GM10266 (cell line): ENCODE measurements at regions not wholly inside any gene's neighbourhood (a gene's known extent, or its start where the extent isn't known, plus 50 kb on each side); places are given as distances from the start of the nearest gene placed in this dataset.

ENCODE experiments used
- DNase-seq: peaks from one replicate; pipeline ENCODE4 v3.0.0; 2012; ENCODE audit errors: extremely low spot score
- TF ChIP-seq, protein P1 (sequence below): IDR thresholded peaks from 2 replicates; pipeline ENCODE4 v1.5.1; 2012; ENCODE audit warnings: mild to moderate bottlenecking, low read depth; ENCODE audit not compliant: control insufficient read depth, insufficient read depth; ENCODE audit errors: missing control alignments

DNA sequence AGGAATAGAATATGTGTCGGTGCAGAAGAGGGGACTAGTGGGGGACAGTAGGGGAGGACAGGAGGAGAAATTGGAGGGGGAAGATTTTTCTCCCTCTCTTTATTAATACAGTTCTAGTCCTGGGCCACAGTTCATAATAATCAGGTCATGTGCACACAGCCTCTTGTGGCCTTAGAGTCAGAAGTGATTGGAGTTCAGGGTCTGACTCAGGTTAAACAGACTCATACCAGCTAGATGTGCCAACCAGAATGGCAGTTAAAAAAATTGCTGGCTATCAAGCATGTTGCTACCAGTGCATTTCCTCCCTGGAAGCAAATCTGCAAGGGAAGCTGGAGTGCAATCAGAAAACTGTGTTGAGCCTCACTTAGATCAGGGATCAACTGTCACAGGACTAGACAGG lies 132.7 kb upstream of the MAP1B start:
- DNase-seq: no peak
- TF ChIP-seq, protein P1, sequence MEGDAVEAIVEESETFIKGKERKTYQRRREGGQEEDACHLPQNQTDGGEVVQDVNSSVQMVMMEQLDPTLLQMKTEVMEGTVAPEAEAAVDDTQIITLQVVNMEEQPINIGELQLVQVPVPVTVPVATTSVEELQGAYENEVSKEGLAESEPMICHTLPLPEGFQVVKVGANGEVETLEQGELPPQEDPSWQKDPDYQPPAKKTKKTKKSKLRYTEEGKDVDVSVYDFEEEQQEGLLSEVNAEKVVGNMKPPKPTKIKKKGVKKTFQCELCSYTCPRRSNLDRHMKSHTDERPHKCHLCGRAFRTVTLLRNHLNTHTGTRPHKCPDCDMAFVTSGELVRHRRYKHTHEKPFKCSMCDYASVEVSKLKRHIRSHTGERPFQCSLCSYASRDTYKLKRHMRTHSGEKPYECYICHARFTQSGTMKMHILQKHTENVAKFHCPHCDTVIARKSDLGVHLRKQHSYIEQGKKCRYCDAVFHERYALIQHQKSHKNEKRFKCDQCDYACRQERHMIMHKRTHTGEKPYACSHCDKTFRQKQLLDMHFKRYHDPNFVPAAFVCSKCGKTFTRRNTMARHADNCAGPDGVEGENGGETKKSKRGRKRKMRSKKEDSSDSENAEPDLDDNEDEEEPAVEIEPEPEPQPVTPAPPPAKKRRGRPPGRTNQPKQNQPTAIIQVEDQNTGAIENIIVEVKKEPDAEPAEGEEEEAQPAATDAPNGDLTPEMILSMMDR: no peak

DNA sequence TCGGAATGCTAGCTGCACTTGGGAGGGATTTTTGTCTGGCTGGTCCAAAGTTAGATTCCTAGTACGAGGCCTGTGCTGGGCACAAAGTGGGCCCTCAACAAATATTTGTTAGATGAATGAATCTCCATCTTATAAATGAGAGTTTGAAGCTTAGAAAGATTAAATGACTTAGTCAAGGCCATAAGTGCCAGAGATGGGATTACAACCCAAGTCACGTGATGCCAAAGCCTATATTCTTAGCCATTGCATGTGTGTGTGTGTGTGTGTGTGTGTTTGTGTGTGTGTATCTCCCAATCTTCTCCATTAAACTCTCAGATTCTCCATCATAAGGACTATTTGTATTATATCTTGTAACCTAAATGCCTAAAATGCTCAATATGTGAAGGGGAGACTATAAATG lies 130.8 kb upstream of the MAP1B start:
- DNase-seq: no peak
- TF ChIP-seq, protein P1: no peak

DNA sequence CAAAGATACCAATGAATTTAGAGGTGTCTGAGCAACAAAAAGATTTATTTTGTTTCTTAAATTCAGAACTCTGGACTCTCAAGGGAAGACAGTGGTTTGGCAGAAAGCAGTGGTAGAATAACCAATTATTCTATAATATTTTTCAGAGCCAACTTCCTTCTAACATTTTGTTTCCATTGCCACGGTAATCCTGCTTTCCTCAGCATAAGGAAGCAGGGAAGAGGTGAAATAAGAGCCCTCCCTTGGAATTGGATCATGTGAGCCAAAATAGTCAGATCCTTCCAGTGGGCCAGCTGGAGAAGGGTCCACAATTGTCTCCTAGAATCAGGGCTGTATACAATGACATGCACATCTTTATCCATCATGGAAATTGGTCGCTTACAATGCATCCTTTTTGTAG lies 130.0 kb upstream of the MAP1B start:
- no peak for DNase-seq
- TF ChIP-seq, protein P1: no peak

DNA sequence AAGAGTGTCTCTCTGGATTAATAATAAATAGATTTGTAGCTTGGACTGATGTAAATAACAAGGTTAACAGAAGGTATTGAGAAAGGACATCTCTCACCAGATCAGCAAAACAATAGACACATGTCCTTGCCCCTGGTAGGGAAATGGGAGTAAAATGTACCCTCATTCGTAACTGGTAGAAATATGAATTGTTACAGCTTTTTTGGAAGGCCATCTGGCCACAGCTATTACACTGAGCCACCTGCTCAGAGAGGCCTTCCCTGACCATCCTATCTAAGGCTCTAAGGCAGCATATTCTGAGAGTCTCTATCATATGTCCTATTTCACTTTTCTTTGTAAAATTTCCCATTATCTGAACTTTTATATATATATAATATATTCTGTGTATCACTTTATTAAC lies 129.1 kb upstream of the MAP1B start:
- TF ChIP-seq, protein P1: no peak
- DNase-seq: no peak

DNA sequence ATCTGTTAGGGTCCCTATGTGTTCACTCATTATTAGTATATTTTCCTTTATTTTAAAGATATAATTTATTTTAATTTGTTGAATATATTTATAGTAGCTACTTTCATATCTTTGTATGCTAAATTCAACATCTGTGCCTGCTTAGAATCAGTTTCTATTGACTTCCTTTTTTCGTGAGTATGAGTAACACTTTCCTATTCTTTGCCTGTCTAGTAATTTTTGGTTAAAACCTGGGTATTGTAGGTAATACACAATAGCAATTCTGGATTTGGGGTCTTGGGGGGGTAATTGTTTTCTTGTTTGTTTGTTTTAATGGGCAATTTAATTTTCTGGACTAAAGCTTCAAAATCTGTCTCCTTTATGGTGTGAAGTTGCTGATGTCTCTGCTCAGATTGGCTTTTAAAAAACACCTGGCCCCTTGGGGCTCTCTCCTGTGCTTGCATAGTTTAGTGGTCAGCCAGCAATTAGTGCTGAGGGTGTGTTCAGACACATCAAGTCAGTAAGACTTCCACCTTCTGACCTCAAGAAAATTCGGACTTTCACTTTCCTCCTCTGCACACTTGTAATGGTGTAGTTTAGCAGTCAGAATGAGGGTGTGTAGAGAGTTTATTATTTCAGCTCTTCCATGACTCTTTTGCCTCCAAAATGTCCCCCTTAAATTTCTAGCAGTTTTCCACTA lies 124.4 kb upstream of the MAP1B start:
- DNase-seq: no peak
- TF ChIP-seq, protein P1: no peak

DNA sequence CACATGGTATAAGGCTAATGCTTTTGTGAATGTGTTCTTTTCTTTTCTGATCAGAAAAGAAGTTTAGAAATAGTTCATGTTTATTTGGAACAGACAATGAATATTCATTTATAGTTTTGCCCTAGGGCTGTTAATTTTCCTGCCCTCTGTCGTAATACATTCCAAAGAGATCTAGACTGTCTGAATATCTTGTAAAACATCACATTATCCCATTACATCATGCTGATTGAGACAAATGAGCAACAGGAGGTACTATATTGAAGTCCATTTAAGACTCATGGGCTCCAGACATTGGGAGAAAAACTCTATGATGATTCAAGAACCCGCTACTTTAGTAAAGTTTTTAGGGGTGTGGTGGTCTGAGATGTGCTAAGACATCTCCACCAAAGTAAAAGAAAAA lies 121.2 kb upstream of the MAP1B start:
- TF ChIP-seq, protein P1: no peak
- no peak for DNase-seq

DNA sequence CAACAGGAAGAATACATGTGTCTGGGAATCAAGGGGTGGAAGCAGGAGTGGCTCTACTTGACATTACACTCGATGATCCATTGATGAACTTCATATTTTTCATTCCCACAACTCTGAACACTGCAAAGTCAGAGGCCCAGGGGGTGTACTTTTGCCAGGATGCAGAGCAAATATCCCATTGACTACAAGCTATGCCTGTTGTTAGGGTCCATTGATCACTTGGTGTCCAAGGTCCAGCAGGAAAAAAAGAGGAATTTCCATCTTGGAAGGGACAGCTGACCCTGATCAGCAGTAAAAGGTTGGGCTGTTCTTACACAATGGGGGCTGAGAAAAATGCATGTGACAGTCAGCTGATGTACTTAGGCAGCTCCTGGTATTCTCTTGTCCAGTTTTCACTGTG lies 118.5 kb upstream of the MAP1B start:
- TF ChIP-seq, protein P1: no peak
- DNase-seq: no peak
